Breast epithelium (tissue), 4 donors: ENCODE measurements at regions not wholly inside any gene's neighbourhood (a gene's known extent, or its start where the extent isn't known, plus 50 kb on each side); places are given as distances from the start of the nearest gene placed in this dataset.

Source experiments
- DNase-seq, 2 donors: peaks; one replicate each; pipeline ENCODE4 v3.0.0-alpha.2; 2019; ENCODE audit warnings: low spot score in 2 of 2
- H3K27ac ChIP-seq, 2 donors: fragments of 200-600 bp; sonication (generic) in 1 of 2; one replicate each; pipeline ENCODE4 v1.5.1; 2016 to 2019; ENCODE audit warnings: mild to moderate bottlenecking in 1 of 2
- H3K27me3 ChIP-seq, 2 donors: fragments of 200-600 bp; sonication (generic) in 1 of 2; one replicate each; pipeline versions ENCODE4 v1.5.1 to v1.6.0; 2017 to 2019; ENCODE audit warnings: control low read depth in 1 of 2, mild to moderate bottlenecking in 1 of 2
- H3K36me3 ChIP-seq: fragments of 200-600 bp; one replicate; pipeline ENCODE4 v1.5.1; 2019
- H3K4me1 ChIP-seq, 2 donors: fragments of 200-600 bp; sonication (generic); one replicate each; pipeline ENCODE4 v1.5.1; 2016 to 2019; ENCODE audit warnings: control low read depth in 1 of 2
- H3K4me3 ChIP-seq, 3 donors: fragments of 200-600 bp; sonication (generic); 1 replicate in 2 of 3; 2 replicates in 1 of 3; pipeline ENCODE4 v1.5.1; 2016 to 2019; ENCODE audit warnings: mild to moderate bottlenecking in 3 of 3, moderate library complexity in 2 of 3
- H3K9me3 ChIP-seq, 2 donors: fragments of 200-600 bp; sonication (generic) in 1 of 2; one replicate each; pipeline ENCODE4 v1.5.1; 2016 to 2019; ENCODE audit warnings: control low read depth in 1 of 2
- CTCF ChIP-seq, 3 donors: fragments of 450-650 bp; IDR thresholded peaks; one replicate each; pipeline ENCODE4 v1.5.1; 2016 to 2017; ENCODE audit warnings: antibody characterized with exemption in 3 of 3, mild to moderate bottlenecking in 3 of 3, moderate library complexity in 3 of 3
- POLR2A ChIP-seq: fragments of 450-650 bp; IDR thresholded peaks from one replicate; pipeline ENCODE4 v1.6.1; 2016; ENCODE audit warnings: antibody characterized with exemption, mild to moderate bottlenecking, moderate library complexity
- POLR2AphosphoS5 ChIP-seq, 3 donors: sonication (generic); formaldehyde crosslinking; IDR thresholded peaks; one replicate each; pipeline ENCODE4 v1.6.1; 2017; ENCODE audit warnings: antibody characterized with exemption in 3 of 3
- intact Hi-C: fragments of 100-400 bp; cut with DNase I; formaldehyde crosslinking; loops from one replicate; pipeline ENCODE4 v1.15.1; 2023; ENCODE audit warnings: low total_unique reads

- H3K27ac ChIP-seq = no peak overlapping the region
- no peak for TF ChIP-seq POLR2A
- TF ChIP-seq POLR2AphosphoS5 (IDR thresholded peaks at IDR 0.05) = no peak
- no peak for TF ChIP-seq CTCF (IDR thresholded peaks at IDR 0.05)
- H3K4me1 ChIP-seq = no peaks in the 10 kb centered on the region
- H3K27me3 ChIP-seq = no peaks in the 10 kb centered on the region
- no peak for DNase-seq
- intact Hi-C loops = no loop called here
- H3K4me3 ChIP-seq = no peak overlapping the region
- H3K9me3 ChIP-seq = no peaks in the 10 kb centered on the region
- no peaks in the 10 kb centered on the region for H3K36me3 ChIP-seq
Measured at GRCh38 chr9:80437825-80438224, 866.1 kb downstream of the TLE4 start.

- H3K4me3 ChIP-seq = no peak overlapping the region
- no peaks in the 10 kb centered on the region for H3K27me3 ChIP-seq
- no peaks in the 10 kb centered on the region for H3K36me3 ChIP-seq
- no peaks in the 10 kb centered on the region for H3K4me1 ChIP-seq
- DNase-seq = no peak
- intact Hi-C loops = no loop called here
- TF ChIP-seq CTCF (IDR thresholded peaks at IDR 0.05) (no peak), POLR2AphosphoS5 (IDR thresholded peaks at IDR 0.05) (no peak), POLR2A (no peak)
- no peaks in the 10 kb centered on the region for H3K9me3 ChIP-seq
- no peak overlapping the region for H3K27ac ChIP-seq
Measured at GRCh38 chr9:80437091-80437640, 865.4 kb downstream of the TLE4 start.

GRCh38 chr9:80435591-80435990, 863.8 kb downstream of the TLE4 start:
- no peaks in the 10 kb centered on the region for H3K27me3 ChIP-seq
- H3K36me3 ChIP-seq = no peaks in the 10 kb centered on the region
- no peak overlapping the region for H3K4me3 ChIP-seq
- no peak for DNase-seq
- TF ChIP-seq POLR2A (no peak), POLR2AphosphoS5 (IDR thresholded peaks at IDR 0.05) (no peak), CTCF (IDR thresholded peaks at IDR 0.05) (no peak)
- no peaks in the 10 kb centered on the region for H3K4me1 ChIP-seq
- no peaks in the 10 kb centered on the region for H3K9me3 ChIP-seq
- intact Hi-C loops = no loop called here
- no peak overlapping the region for H3K27ac ChIP-seq

GRCh38 chr9:80426992-80427391, 855.2 kb downstream of the TLE4 start:
- intact Hi-C loops = no loop called here
- DNase-seq = no peak
- TF ChIP-seq POLR2A = no peak
- TF ChIP-seq POLR2AphosphoS5 (IDR thresholded peaks at IDR 0.05) = no peak
- TF ChIP-seq CTCF (IDR thresholded peaks at IDR 0.05) = no peak
- Histone ChIP-seq H3K4me3 (no peak overlapping the region), H3K27me3 (no peaks in the 10 kb centered on the region), H3K4me1 (no peaks in the 10 kb centered on the region), H3K9me3 (no peaks in the 10 kb centered on the region), H3K36me3 (no peaks in the 10 kb centered on the region), H3K27ac (no peak overlapping the region)

- H3K36me3 ChIP-seq = no peaks in the 10 kb centered on the region
- peaks cover 20 to 31% of the 10 kb centered on the region in 2 donors for H3K9me3 ChIP-seq
- intact Hi-C loops = no loop called here
- H3K27ac ChIP-seq = no peak overlapping the region
- no peaks in the 10 kb centered on the region for H3K4me1 ChIP-seq
- no peak for TF ChIP-seq POLR2A
- no peak for TF ChIP-seq CTCF (IDR thresholded peaks at IDR 0.05)
- no peak for TF ChIP-seq POLR2AphosphoS5 (IDR thresholded peaks at IDR 0.05)
- no peak for DNase-seq
- H3K4me3 ChIP-seq = no peak overlapping the region
- no peaks in the 10 kb centered on the region for H3K27me3 ChIP-seq
Measured at GRCh38 chr9:80417211-80417773, 845.5 kb downstream of the TLE4 start.
